ENCODE measurements at regions not wholly inside any gene's neighbourhood (a gene's known extent, or its start where the extent isn't known, plus 50 kb on each side); places are given as distances from the start of the nearest gene placed in this dataset.

GRCh38 chr10:43978936-43979335, 330.3 kb upstream of the ZNF32 start:
- no peak overlapping the region for H3K4me3 ChIP-seq (replicated peaks in 1 of 3; ENCODE audit: low read depth in 2 of 3, low read length in 3 of 3)
- intact Hi-C loops (cut with micrococcal nuclease) = no loop called here
- H3K9ac ChIP-seq (ENCODE audit: insufficient read depth, low read length, poor library complexity, severe bottlenecking) = no peak overlapping the region
- H3K4me1 Mint-ChIP-seq = peaks cover 24% of the 10 kb centered on the region
- peaks cover 26 to 38% of the 10 kb centered on the region in 2 donors for H3K4me1 ChIP-seq (ENCODE audit: control insufficient read depth in 1 of 2, insufficient read depth in 2 of 2, low read length in 2 of 2)
- WGBS (ENCODE audit: insufficient coverage) = 84% methylated on average over 7 of the region's 9 CpGs
- no peak overlapping the region for H3K27ac ChIP-seq (ENCODE audit: low read depth in 1 of 2, low read length in 2 of 2)
- no peaks in the 10 kb centered on the region for H3K9me3 ChIP-seq (replicated peaks in 1 of 2; ENCODE audit: control insufficient read depth in 1 of 2, insufficient read depth in 1 of 2, low read length in 2 of 2)
- no peaks in the 10 kb centered on the region for H3K79me2 ChIP-seq (ENCODE audit: insufficient read depth, low read length)
- no peaks in the 10 kb centered on the region for H3K27me3 Mint-ChIP-seq (ENCODE audit: low read depth in 3 of 3)
- H3K4me3 Mint-ChIP-seq = no peak overlapping the region
- no peak overlapping the region for H3K4me2 ChIP-seq (replicated peaks; ENCODE audit: extremely low read depth, low read length, poor library complexity, severe bottlenecking)
- H3K36me3 Mint-ChIP-seq = no peaks in the 10 kb centered on the region
- H3K9me3 Mint-ChIP-seq = peaks cover 0 to 7% (median 4%) of the 10 kb centered on the region in 7 donors
- H2AFZ ChIP-seq (ENCODE audit: insufficient read depth, low read depth, low read length, poor library complexity, severe bottlenecking) = no peak overlapping the region
- no peak for TF ChIP-seq CTCF (IDR thresholded peaks at IDR 0.05)
- no peaks in the 10 kb centered on the region for H3K27me3 ChIP-seq (ENCODE audit: control insufficient read depth in 2 of 2, insufficient read depth in 2 of 2, low read length in 2 of 2)
- no peaks in the 10 kb centered on the region for H3K36me3 ChIP-seq (replicated peaks in 1 of 2; ENCODE audit: control insufficient read depth in 1 of 2, insufficient read depth in 2 of 2, low read length in 2 of 2)
- DNase-seq = no peak
- no peak overlapping the region for H3K27ac Mint-ChIP-seq
- no peaks in the 10 kb centered on the region for H4K20me1 ChIP-seq (ENCODE audit: insufficient read depth, low read length)

- Mint-ChIP-seq H3K36me3 (no peaks in the 10 kb centered on the region), H3K4me3 (no peak overlapping the region), H3K9me3 (peaks cover 0 to 7% (median 4%) of the 10 kb centered on the region in 7 donors), H3K27me3 (ENCODE audit: low read depth in 3 of 3) (no peaks in the 10 kb centered on the region), H3K4me1 (peaks cover 24% of the 10 kb centered on the region), H3K27ac (peak overlapping the region in 3 of 7 donors; percentile 50 to 85 (median 69))
- Histone ChIP-seq H3K79me2 (ENCODE audit: insufficient read depth, low read length) (no peaks in the 10 kb centered on the region), H3K4me3 (replicated peaks in 1 of 3; ENCODE audit: low read depth in 2 of 3, low read length in 3 of 3) (no peak overlapping the region), H3K9me3 (replicated peaks in 1 of 2; ENCODE audit: control insufficient read depth in 1 of 2, insufficient read depth in 1 of 2, low read length in 2 of 2) (no peaks in the 10 kb centered on the region), H3K27me3 (ENCODE audit: control insufficient read depth in 2 of 2, insufficient read depth in 2 of 2, low read length in 2 of 2) (no peaks in the 10 kb centered on the region), H3K4me2 (replicated peaks; ENCODE audit: extremely low read depth, low read length, poor library complexity, severe bottlenecking) (peak overlapping the region; percentile 17), H3K36me3 (replicated peaks in 1 of 2; ENCODE audit: control insufficient read depth in 1 of 2, insufficient read depth in 2 of 2, low read length in 2 of 2) (no peaks in the 10 kb centered on the region), H4K20me1 (ENCODE audit: insufficient read depth, low read length) (no peaks in the 10 kb centered on the region), H2AFZ (ENCODE audit: insufficient read depth, low read depth, low read length, poor library complexity, severe bottlenecking) (peak overlapping the region; percentile 21), H3K27ac (ENCODE audit: low read depth in 1 of 2, low read length in 2 of 2) (peak overlapping the region; percentile 11 to 23), H3K9ac (ENCODE audit: insufficient read depth, low read length, poor library complexity, severe bottlenecking) (no peak overlapping the region), H3K4me1 (ENCODE audit: control insufficient read depth in 1 of 2, insufficient read depth in 2 of 2, low read length in 2 of 2) (peaks cover 26 to 38% of the 10 kb centered on the region in 2 donors)
- intact Hi-C loops (cut with micrococcal nuclease) = no loop called here
- 86% methylated on average over 1 of the region's 5 CpGs for WGBS (ENCODE audit: insufficient coverage)
- TF ChIP-seq CTCF (IDR thresholded peaks at IDR 0.05) = no peak
- DNase-seq = peak in 2 of 3 donors; percentile 19 to 28
These were observed 329.4 kb upstream of the ZNF32 start for GRCh38 chr10:43978091-43978490.
